ENCODE measurements at regions not wholly inside any gene's neighbourhood (a gene's known extent, or its start where the extent isn't known, plus 50 kb on each side); places are given as distances from the start of the nearest gene placed in this dataset.
"Not testable (repeated sequence)": the region's sequence is repeated elsewhere in the genome, so short reads cannot be mapped to it uniquely, and the experiment has no call there.

GRCh38 chr2:179385756-179386155, 121.1 kb upstream of the SESTD1 start:
- DNase-seq (ENCODE audit: low spot score): not testable (repeated sequence)

- no peak for DNase-seq (ENCODE audit: low spot score)
Measured at GRCh38 chr2:179383975-179384374, 119.3 kb upstream of the SESTD1 start.

- DNase-seq (ENCODE audit: low spot score): no peak
Measured at GRCh38 chr2:179377296-179377695, 112.7 kb upstream of the SESTD1 start.

- no peak for DNase-seq (ENCODE audit: low spot score)
Measured at GRCh38 chr2:179376881-179377280, 112.2 kb upstream of the SESTD1 start.

GRCh38 chr2:179373816-179374215, 109.2 kb upstream of the SESTD1 start:
- DNase-seq (ENCODE audit: low spot score): no peak

GRCh38 chr2:179365561-179365960, 100.9 kb upstream of the SESTD1 start:
- DNase-seq (ENCODE audit: low spot score): not testable (repeated sequence)

GRCh38 chr2:179355881-179356280, 91.2 kb upstream of the SESTD1 start:
- DNase-seq (ENCODE audit: low spot score): no peak

- DNase-seq (ENCODE audit: low spot score): peak; percentile 42
Measured at GRCh38 chr2:179354739-179355537, 90.3 kb upstream of the SESTD1 start.

GRCh38 chr2:179354296-179354695, 89.7 kb upstream of the SESTD1 start:
- no peak for DNase-seq (ENCODE audit: low spot score)

- DNase-seq (ENCODE audit: low spot score): no peak
Measured at GRCh38 chr2:179352181-179352580, 87.5 kb upstream of the SESTD1 start.

- no peak for DNase-seq (ENCODE audit: low spot score)
Measured at GRCh38 chr2:179351057-179351456, 86.4 kb upstream of the SESTD1 start.

- DNase-seq (ENCODE audit: low spot score): peak; percentile 37
Measured at GRCh38 chr2:179349670-179350303, 85.2 kb upstream of the SESTD1 start.

- no peak for DNase-seq (ENCODE audit: low spot score)
Measured at GRCh38 chr2:179348906-179349305, 84.3 kb upstream of the SESTD1 start.

- no peak for DNase-seq (ENCODE audit: low spot score)
Measured at GRCh38 chr2:179344970-179345369, 80.3 kb upstream of the SESTD1 start.

- no peak for DNase-seq (ENCODE audit: low spot score)
Measured at GRCh38 chr2:179344280-179344964, 79.8 kb upstream of the SESTD1 start.

- DNase-seq (ENCODE audit: low spot score): no peak
Measured at GRCh38 chr2:179343945-179344279, 79.3 kb upstream of the SESTD1 start.

- no peak for DNase-seq (ENCODE audit: low spot score)
Measured at GRCh38 chr2:179341152-179341866, 76.7 kb upstream of the SESTD1 start.

GRCh38 chr2:179340678-179341077, 76.0 kb upstream of the SESTD1 start:
- DNase-seq (ENCODE audit: low spot score): peak; percentile 40

- no peak for DNase-seq (ENCODE audit: low spot score)
Measured at GRCh38 chr2:179338681-179339080, 74.0 kb upstream of the SESTD1 start.

- DNase-seq (ENCODE audit: low spot score): no peak
Measured at GRCh38 chr2:179336782-179337534, 72.3 kb upstream of the SESTD1 start.

GRCh38 chr2:179335732-179336131, 71.1 kb upstream of the SESTD1 start:
- no peak for DNase-seq (ENCODE audit: low spot score)

- no peak for DNase-seq (ENCODE audit: low spot score)
Measured at GRCh38 chr2:179332903-179333302, 68.3 kb upstream of the SESTD1 start.
